GM19397 (cell line): ENCODE measurements at regions not wholly inside any gene's neighbourhood (a gene's known extent, or its start where the extent isn't known, plus 50 kb on each side); places are given as distances from the start of the nearest gene placed in this dataset.
"Not testable (repeated sequence)": the region's sequence is repeated elsewhere in the genome, so short reads cannot be mapped to it uniquely, and the experiment has no call there.

ENCODE experiments used
- ATAC-seq: cut with Tn5 transposase; IDR thresholded peaks from one replicate; pipeline ENCODE4 v1.9.1; 2021; ENCODE audit warnings: mild to moderate bottlenecking, moderate library complexity; ENCODE audit not compliant: unreplicated experiment

DNA sequence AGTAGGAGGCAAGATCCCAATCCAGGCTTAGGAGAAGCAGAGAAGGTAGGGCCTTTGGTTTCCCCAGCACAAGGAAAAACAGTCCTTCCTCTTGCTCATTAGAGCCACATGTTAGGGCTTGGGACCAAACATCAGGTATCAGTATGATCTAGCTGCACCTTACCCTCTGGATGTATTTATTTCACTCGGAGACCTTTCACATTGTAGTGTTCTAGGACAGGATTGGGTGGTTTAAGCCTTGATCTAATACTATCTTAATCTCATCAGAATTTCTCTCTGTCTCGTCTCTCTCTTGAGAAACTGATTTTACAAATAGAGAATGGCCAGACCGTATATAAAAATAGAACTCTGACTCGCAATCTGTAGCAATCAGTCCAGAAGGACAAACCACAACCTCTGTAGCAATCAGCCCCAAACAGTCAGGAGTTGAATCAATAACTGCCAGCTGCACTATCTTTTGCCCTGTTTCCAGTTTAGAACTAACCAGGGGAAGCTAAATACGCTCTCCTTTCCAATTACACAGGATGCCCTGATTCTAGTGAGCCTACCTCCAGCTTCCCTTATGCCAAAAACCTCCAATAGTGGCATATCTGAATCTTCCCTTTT lies 207.1 kb downstream of the TDRD15 start:
- ATAC-seq = no peak

DNA sequence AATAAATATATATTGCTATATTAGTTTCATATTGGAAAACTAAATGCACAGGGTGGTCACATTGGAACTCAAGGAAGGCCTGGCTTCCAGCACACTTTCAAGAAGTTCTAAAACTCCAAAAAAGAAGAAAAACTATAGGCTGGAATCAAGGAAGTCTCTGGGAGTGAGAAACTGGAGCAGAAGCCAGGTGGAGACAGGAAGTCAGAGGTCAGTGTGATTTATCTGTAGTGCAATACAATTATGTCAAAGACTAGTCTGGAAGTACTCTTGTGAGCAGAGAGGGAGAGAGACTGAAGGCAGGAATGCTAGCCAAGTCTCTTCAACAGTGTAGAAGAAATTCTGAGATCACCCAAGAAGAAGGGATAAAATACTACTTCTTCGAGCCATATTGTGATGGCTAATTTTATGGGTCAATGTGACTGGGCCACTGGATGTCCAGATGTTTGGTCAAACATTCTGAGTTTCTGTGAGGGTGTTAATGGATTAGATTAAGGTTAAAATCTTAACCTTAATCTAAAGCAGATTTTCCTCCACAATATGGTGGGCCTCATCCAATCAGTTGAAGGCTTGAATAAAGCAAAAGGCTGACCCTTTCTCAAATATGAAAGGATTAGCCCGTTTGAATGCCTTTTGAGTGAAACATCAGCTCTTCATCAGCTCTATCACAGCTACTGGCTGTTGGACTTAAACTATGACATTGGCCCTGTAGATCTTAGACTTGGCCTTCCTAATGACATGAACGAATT lies 208.0 kb downstream of the TDRD15 start:
- ATAC-seq = no peak

DNA sequence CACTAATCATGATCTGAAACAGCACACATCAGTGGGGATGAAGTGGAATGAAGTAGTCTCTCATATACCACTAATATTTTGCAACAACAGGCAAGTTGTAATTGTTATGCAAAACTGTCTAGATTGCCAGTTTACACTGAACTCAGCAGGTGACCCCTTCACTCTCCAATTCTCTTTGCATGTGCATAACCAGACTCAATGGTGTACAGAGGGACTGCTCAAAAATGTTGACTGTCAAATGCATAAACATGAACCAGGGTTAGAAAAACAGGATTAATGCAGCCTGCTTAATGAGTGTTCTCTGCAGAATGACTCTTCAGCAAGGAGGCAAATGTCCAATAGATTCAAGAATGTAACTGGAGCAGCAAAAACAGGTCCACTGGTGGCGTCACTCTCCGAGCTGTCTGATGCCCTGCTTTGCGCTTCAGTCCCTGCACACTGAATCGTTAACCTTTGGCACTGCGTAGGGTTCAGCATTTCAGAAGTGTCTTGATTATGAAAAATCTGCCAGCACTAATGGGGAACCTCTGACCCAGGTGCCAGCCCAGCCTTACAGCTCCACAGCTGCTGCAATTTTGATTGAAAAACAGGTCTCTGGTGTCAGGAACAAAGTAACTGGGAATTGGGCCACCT lies 209.3 kb downstream of the TDRD15 start:
- ATAC-seq = no peak

GRCh38 chr2:21333684-21334083 lies 209.9 kb downstream of the TDRD15 start:
- ATAC-seq = no peak

DNA sequence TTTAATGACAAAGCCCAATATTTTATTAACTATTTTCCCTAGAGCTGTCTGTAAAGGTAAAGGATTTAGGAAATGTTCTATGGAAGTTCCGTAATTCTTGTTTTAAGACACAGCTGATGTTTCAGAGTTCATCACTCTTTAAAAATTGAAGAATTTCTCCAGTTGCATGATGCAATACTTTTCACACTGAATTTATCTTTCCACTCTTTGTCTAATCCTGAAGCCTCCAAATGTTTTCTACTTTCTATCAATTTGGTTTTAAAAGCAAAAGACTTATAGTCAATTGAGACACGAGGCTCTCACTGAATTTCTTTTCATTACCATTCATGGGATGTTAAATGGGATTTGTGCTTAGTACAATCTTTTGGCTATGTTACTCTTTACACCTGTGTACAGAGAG lies 223.2 kb downstream of the TDRD15 start:
- no peak for ATAC-seq

DNA sequence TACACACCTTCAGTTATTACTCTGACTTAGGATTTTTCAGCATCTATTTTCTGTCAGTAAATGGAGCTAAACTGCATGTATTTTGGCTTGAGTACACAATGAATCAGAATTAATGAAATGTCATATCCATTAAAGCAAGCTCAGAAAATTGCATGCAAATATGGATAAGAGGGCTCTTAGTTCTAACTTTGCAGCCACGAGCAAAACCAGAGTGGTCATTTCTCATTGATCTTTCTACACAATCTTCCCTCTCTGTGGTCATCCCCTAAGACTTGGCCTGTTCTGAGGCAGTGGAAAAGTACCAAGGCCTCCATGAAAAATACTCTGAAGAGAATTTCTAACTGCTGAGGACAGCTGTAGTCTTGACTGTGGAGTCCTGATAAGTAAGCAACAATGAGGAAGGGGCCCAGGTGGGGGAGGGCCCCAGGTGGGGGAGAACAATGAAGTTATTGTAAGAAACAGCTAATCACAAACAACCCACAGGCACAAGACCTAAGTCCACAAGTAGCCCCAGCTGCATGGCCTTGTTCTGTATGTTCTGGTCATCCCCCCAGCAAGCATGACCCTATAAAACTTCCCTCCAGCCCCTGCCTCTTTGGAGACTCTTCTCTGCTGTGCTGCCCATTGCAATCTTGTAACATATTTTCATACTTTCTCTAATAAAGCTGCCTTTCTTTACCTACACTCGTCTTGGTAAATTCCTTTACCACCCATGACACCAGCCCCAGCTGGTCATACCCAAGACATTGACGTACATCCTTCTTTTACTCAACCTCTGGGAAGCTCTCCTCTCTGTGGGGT lies 230.3 kb downstream of the TDRD15 start:
- no peak for ATAC-seq

GRCh38 chr2:21356086-21356856 lies 232.5 kb downstream of the TDRD15 start:
- no peak for ATAC-seq

DNA sequence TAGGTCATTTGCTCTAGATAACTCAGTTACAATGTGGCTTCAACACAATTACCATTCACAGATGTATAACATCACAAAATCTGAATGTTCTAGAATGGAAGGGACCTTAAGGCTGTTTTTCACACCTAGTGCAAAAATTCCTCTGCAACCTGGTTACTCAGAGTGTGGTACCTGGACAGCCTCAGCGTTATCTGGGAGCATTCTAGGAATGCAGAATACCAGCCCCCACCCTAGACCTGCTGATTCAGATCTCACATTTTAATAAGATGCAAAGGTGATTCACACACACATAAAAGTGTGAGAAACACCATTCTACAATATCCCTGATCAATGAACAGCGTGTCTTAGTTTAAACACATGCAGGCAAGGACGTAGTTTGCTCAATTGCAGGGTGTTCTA lies 233.1 kb downstream of the TDRD15 start:
- no peak for ATAC-seq

DNA sequence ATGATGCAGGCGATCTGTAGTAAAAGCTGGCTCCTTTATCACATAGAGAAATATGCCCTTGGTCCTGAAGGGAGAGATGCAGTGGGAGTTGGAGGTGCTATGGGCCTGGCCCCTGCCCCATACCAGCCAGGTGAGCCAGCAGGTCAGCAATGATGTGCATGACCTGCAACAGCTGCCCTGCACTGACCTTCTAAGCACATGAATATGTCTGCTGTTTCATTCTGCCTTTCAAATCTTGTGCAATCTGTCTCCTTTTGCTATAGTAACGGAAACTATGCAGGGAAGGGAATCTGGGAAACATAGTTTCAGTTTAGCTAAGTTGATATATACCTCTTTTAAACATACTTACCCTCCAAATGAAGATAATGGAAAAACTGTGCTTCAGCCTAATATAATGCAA lies 235.2 kb downstream of the TDRD15 start:
- ATAC-seq = no peak

GRCh38 chr2:21361384-21361783 lies 237.6 kb downstream of the TDRD15 start:
- ATAC-seq = no peak

GRCh38 chr2:21361957-21362486 lies 238.3 kb downstream of the TDRD15 start:
- ATAC-seq = no peak

GRCh38 chr2:21363364-21363763 lies 239.6 kb downstream of the TDRD15 start:
- no peak for ATAC-seq

- no peak for ATAC-seq
Observed at GRCh38 chr2:21367421-21367820, 243.7 kb downstream of the TDRD15 start.

DNA sequence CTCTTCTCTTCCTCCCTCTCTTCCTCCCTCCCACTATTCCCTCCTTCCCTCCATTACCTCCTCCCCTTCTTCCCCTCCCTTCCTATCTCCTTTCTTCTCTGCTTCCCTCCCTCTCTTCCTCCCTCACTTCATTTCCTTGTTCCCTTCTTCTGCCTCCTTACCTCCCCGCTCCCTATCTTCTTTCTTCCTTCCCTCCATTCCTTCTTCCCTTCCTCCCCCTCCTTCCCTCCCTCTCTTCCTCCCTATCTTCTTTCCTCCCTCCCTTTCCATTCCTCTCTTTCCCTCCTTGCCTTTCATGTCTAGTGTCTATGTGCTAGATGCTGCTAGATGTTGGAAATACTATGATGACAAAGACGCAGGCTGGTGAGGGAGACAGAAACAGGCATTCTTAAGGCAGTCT lies 246.0 kb downstream of the TDRD15 start:
- ATAC-seq = no peak

DNA sequence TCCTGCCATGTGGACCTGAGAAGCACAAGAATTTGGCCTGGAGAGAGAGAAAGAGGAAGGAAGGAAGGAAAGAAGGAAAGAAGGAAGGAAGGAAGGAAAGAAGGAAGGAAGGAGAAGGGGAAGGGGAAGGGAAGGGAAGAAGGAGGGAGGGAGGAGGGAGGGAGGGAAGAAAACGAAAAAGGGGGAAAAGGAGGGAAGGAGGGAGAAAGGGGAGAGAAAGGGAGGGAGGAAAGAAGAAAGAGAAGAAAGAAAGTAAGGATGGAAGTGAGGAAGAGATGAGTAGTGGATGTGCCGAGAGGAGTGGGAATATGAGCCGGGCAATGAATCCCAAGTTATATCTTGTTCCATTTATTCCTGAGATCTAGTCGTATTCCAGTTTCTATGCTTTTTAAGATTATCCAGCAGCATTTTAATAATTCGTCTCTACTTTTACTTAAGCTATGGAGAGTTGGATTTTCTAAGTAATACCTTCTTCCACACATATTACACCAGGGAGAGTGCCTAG lies 247.8 kb downstream of the TDRD15 start:
- no peak for ATAC-seq

GRCh38 chr2:21372654-21373053 lies 248.9 kb downstream of the TDRD15 start:
- no peak for ATAC-seq

- ATAC-seq = no peak
Observed at GRCh38 chr2:21376864-21377263, 253.1 kb downstream of the TDRD15 start.

DNA sequence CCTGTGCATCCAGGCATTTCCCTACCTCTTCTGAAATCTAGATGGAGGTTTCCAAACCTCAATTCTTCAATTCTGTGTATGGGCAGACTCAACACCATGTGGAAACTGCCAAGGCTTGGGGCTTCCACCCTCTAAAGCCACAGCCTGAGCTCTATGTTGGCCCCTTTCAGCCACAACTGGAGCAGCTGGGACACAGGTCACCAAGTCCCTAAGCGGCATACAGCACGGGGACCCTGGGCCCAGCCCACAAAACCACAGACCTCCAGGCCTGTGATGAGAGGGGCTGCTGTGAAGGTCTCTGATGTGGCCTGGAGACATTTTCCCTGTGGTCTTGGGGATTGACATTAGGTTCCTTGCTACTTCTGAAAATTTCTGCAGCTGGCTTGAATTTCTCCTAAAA lies 255.4 kb downstream of the TDRD15 start:
- no peak for ATAC-seq

- ATAC-seq = not testable (repeated sequence)
Observed at GRCh38 chr2:21379668-21380067, 255.9 kb downstream of the TDRD15 start.

GRCh38 chr2:21381421-21381820 lies 257.7 kb downstream of the TDRD15 start:
- no peak for ATAC-seq
